Esophagus squamous epithelium (tissue), 4 donors: ENCODE measurements at regions not wholly inside any gene's neighbourhood (a gene's known extent, or its start where the extent isn't known, plus 50 kb on each side); places are given as distances from the start of the nearest gene placed in this dataset.

Experiments
- POLR2A ChIP-seq, 4 donors: fragments of 450-650 bp; IDR thresholded peaks; one replicate each; pipeline ENCODE4 v1.6.1; 2017; ENCODE audit warnings: antibody characterized with exemption in 4 of 4, mild to moderate bottlenecking in 4 of 4, moderate library complexity in 3 of 4
- TF ChIP-seq, protein P1 (sequence below), 6 experiments: fragments of 450-650 bp in 4 of 6; fragments of 200-600 bp in 2 of 6; sonication (generic) in 2 of 6; IDR thresholded peaks; one replicate each; pipeline ENCODE4 v1.5.1; 2016 to 2019; ENCODE audit warnings: antibody characterized with exemption in 6 of 6, mild to moderate bottlenecking in 4 of 6, moderate library complexity in 4 of 6

DNA sequence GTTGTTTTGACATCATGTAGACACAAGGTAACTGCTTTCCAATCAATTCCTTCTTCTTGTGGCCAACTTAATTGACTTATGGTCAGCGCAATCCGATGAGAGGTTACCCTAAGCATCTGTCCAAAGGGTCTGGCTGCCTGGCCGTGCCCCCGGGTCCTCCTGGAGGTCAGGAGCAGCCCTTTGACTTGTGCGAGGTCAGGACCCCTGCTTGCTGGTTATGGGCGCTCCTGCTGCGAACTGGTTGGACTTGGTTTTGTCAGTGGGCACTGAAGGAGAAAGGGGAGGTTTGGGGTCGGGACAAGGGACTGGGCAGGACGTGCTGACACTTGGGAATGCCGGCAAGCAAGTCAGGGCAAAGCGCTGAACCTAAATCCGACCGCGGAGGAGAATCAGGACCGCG, 215.6 kb downstream of the QKI start:
- TF ChIP-seq POLR2A (IDR thresholded peaks at IDR 0.05): no peak
- TF ChIP-seq, protein P1, sequence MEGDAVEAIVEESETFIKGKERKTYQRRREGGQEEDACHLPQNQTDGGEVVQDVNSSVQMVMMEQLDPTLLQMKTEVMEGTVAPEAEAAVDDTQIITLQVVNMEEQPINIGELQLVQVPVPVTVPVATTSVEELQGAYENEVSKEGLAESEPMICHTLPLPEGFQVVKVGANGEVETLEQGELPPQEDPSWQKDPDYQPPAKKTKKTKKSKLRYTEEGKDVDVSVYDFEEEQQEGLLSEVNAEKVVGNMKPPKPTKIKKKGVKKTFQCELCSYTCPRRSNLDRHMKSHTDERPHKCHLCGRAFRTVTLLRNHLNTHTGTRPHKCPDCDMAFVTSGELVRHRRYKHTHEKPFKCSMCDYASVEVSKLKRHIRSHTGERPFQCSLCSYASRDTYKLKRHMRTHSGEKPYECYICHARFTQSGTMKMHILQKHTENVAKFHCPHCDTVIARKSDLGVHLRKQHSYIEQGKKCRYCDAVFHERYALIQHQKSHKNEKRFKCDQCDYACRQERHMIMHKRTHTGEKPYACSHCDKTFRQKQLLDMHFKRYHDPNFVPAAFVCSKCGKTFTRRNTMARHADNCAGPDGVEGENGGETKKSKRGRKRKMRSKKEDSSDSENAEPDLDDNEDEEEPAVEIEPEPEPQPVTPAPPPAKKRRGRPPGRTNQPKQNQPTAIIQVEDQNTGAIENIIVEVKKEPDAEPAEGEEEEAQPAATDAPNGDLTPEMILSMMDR (IDR thresholded peaks at IDR 0.05): no peak
